SK-N-SH (cell line): ENCODE measurements at regions not wholly inside any gene's neighbourhood (a gene's known extent, or its start where the extent isn't known, plus 50 kb on each side); places are given as distances from the start of the nearest gene placed in this dataset.
"Not testable (repeated sequence)": the region's sequence is repeated elsewhere in the genome, so short reads cannot be mapped to it uniquely, and the experiment has no call there.

Experiments
- CTCF ChIA-PET: fragments of 300-600, 350-600 bp; formaldehyde crosslinking; extraction: SDS; loops from one replicate; lab custom pipeline; 2021; lab: Yijun Ruan, JAX
- POLR2A ChIA-PET: fragments of 350-600 bp; sonication (Branson Sonifier 250); formaldehyde crosslinking; extraction: SDS; loops from one replicate; lab custom pipeline; 2020; ENCODE audit warnings: antibody characterized with exemption, inconsistent platforms; lab: Yijun Ruan, JAX
- DNase-seq: peaks from one replicate; pipeline ENCODE4 v3.0.0; 2012
- H2AFZ ChIP-seq: fragments of 200-600 bp; sonication (generic); 2 replicates; pipeline ENCODE4 v1.8.1; 2016; ENCODE audit warnings: antibody characterized with exemption, mild to moderate bottlenecking, low read depth
- H3F3A ChIP-seq: fragments of 200-600 bp; sonication (generic); replicated peaks from 2 replicates; pipeline ENCODE3; 2016; ENCODE audit warnings: antibody characterized with exemption, mild to moderate bottlenecking; ENCODE audit not compliant: insufficient read depth
- H3K27ac ChIP-seq, 2 experiments: fragments of 200-500 bp in 1 of 2; fragments of 200-600 bp in 1 of 2; sonication (Bioruptor generic) in 1 of 2; sonication (generic), shearing (Covaris generic) in 1 of 2; 2 replicates each; pipeline versions ENCODE4 v1.5.1 to v1.6.1; 2014 to 2016; ENCODE audit warnings: low read depth in 2 of 2, inconsistent platforms in 1 of 2, low read length in 1 of 2, mild to moderate bottlenecking in 1 of 2, mixed read lengths in 1 of 2
- H3K27me3 ChIP-seq: fragments of 200-600 bp; sonication (generic), shearing (Covaris generic); 2 replicates; pipeline ENCODE4 v1.6.1; 2016; ENCODE audit warnings: mixed run types; ENCODE audit not compliant: insufficient read depth
- H3K36me3 ChIP-seq, 2 experiments: fragments of 200-500 bp in 1 of 2; fragments of 200-600 bp in 1 of 2; sonication (Bioruptor generic) in 1 of 2; sonication (generic) in 1 of 2; replicated peaks in 1 of 2; 2 replicates each; pipeline versions ENCODE3 to v1.5.1; 2014 to 2016; ENCODE audit warnings: low read length in 1 of 2, mild to moderate bottlenecking in 1 of 2; ENCODE audit not compliant: insufficient read depth in 2 of 2, control insufficient read depth in 1 of 2
- H3K4me1 ChIP-seq, 2 experiments: fragments of 200-500 bp in 1 of 2; fragments of 200-600 bp in 1 of 2; sonication (Bioruptor generic) in 1 of 2; sonication (generic), shearing (Covaris generic) in 1 of 2; 2 replicates each; pipeline versions ENCODE4 v1.5.1 to v1.6.1; 2014 to 2016; ENCODE audit warnings: low read depth in 1 of 2, low read length in 1 of 2, mixed run types in 1 of 2; ENCODE audit not compliant: insufficient read depth in 2 of 2, control insufficient read depth in 1 of 2
- H3K4me2 ChIP-seq: fragments of 200-600 bp; sonication (generic), shearing (Covaris generic); 2 replicates; pipeline ENCODE4 v1.6.1; 2017; ENCODE audit warnings: mixed run types
- H3K4me3 ChIP-seq, 2 experiments: fragments of 200-500 bp in 1 of 2; fragments of 200-600 bp in 1 of 2; sonication (Bioruptor generic) in 1 of 2; sonication (generic), shearing (Covaris generic) in 1 of 2; 2 replicates each; pipeline versions ENCODE4 v1.5.1 to v1.8.1; 2014 to 2016; ENCODE audit warnings: low read depth in 2 of 2, inconsistent platforms in 1 of 2, low read length in 1 of 2, mild to moderate bottlenecking in 1 of 2, mixed read lengths in 1 of 2, moderate library complexity in 1 of 2
- H3K79me2 ChIP-seq: fragments of 200-600 bp; sonication (generic); 2 replicates; pipeline ENCODE4 v1.8.1; 2017; ENCODE audit warnings: mild to moderate bottlenecking; ENCODE audit not compliant: insufficient read depth
- H3K9ac ChIP-seq: fragments of 200-600 bp; sonication (generic); 2 replicates; pipeline ENCODE4 v1.6.1; 2017; ENCODE audit warnings: mixed run types
- H3K9me2 ChIP-seq: fragments of 200-600 bp; sonication (generic); 2 replicates; pipeline ENCODE4 v1.6.1; 2017; ENCODE audit warnings: mixed run types
- H3K9me3 ChIP-seq: fragments of 200-600 bp; sonication (generic); 2 replicates; pipeline ENCODE4 v1.6.1; 2017; ENCODE audit warnings: mixed run types, mild to moderate bottlenecking, moderate library complexity
- H4K20me1 ChIP-seq: fragments of 200-600 bp; sonication (generic); 2 replicates; pipeline ENCODE4 v1.6.1; 2017; ENCODE audit warnings: mild to moderate bottlenecking, mixed run types; ENCODE audit not compliant: insufficient read depth
- FOSL2 ChIP-seq: IDR thresholded peaks from 2 replicates; pipeline ENCODE4 v1.4.0; 2012; ENCODE audit warnings: low read depth, mild to moderate bottlenecking, moderate library complexity, borderline replicate concordance
- FOXJ3 ChIP-seq: sonication (generic); formaldehyde crosslinking; IDR thresholded peaks from 2 replicates; pipeline ENCODE4 v1.5.1; 2020; ENCODE audit warnings: mild to moderate bottlenecking, missing genetic modification reagents
- FOXM1 ChIP-seq: IDR thresholded peaks from 2 replicates; pipeline ENCODE4 v1.4.0; 2012; ENCODE audit warnings: low read depth, mild to moderate bottlenecking
- GATA2 ChIP-seq: sonication (generic); formaldehyde crosslinking; IDR thresholded peaks from 2 replicates; pipeline ENCODE4 v1.5.0; 2020; ENCODE audit warnings: mild to moderate bottlenecking, missing genetic modification reagents
- JUND ChIP-seq: IDR thresholded peaks from 2 replicates; pipeline ENCODE4 v1.4.0; 2012
- MAX ChIP-seq: IDR thresholded peaks from 2 replicates; pipeline ENCODE4 v1.4.0; 2012; ENCODE audit warnings: low read depth
- NFIC ChIP-seq: IDR thresholded peaks from 2 replicates; pipeline ENCODE4 v1.4.0; 2012; ENCODE audit warnings: borderline replicate concordance
- NRF1 ChIP-seq: IDR thresholded peaks from 2 replicates; pipeline ENCODE4 v1.6.1; 2012; ENCODE audit warnings: low read depth, mild to moderate bottlenecking, low read length
- RFX5 ChIP-seq: IDR thresholded peaks from 2 replicates; pipeline ENCODE4 v1.6.1; 2012; ENCODE audit warnings: mild to moderate bottlenecking, improper control_type of control experiment, low read length
- RXRA ChIP-seq: IDR thresholded peaks from 2 replicates; pipeline ENCODE4 v1.4.0; 2012; ENCODE audit warnings: low read depth, mild to moderate bottlenecking, borderline replicate concordance
- SIN3A ChIP-seq: IDR thresholded peaks from 2 replicates; pipeline ENCODE4 v1.6.1; 2012; ENCODE audit warnings: low read depth, mild to moderate bottlenecking, low read length, moderate library complexity, borderline replicate concordance
- ZBTB33 ChIP-seq: IDR thresholded peaks from 2 replicates; pipeline ENCODE4 v1.4.0; 2012; ENCODE audit warnings: low read depth, borderline replicate concordance
- WGBS: methylation state at CpG from one replicate; pipeline ENCODE4 v1.1.6; 2017; ENCODE audit warnings: low lambda C conversion rate; 5-methylcytosine and 5-hydroxymethylcytosine counted together
- TF ChIP-seq, protein P1 (sequence below): fragments of 200-600 bp; sonication (generic); IDR thresholded peaks from 2 replicates; pipeline ENCODE4 v1.6.1; 2017; ENCODE audit warnings: antibody characterized with exemption, mild to moderate bottlenecking, moderate library complexity

DNA sequence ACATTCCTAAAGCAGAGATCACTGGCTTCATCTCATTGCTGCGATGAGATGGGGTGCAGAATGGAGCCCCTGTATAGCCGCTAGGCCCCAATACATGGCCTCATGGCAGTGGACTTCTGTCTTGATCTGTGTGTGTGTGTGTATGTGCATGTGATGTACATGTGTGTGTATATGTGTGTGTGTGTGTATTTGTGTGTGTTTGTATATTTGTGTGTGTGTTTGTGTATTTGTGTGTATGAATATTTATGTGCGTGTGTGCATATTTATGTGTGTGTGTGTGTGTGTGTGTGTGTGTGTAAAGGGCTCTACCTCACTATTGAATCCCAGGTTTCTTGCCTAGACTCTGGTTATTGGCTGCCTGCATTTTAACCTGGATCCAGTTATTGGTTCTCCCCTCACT lies 958.2 kb downstream of the GRID1 start:
- H3K27ac ChIP-seq = no peak overlapping the region
- H3K4me1 ChIP-seq = no peaks in the 10 kb centered on the region
- DNase-seq = no peak
- no peaks in the 10 kb centered on the region for H3K9me2 ChIP-seq
- ChIA-PET POLR2A (no interaction called here), CTCF (no interaction called here)
- no peaks in the 10 kb centered on the region for H3F3A ChIP-seq
- H3K9ac ChIP-seq = no peak overlapping the region
- H2AFZ ChIP-seq = no peak overlapping the region
- no peaks in the 10 kb centered on the region for H3K79me2 ChIP-seq
- WGBS = 75% methylated on average over 1 of the region's 3 CpGs
- H4K20me1 ChIP-seq = no peaks in the 10 kb centered on the region
- no peaks in the 10 kb centered on the region for H3K36me3 ChIP-seq
- H3K27me3 ChIP-seq = no peaks in the 10 kb centered on the region
- no peaks in the 10 kb centered on the region for H3K9me3 ChIP-seq
- H3K4me3 ChIP-seq = no peak overlapping the region
- no peak overlapping the region for H3K4me2 ChIP-seq
- TF ChIP-seq JUND = no peak
- TF ChIP-seq NRF1 = no peak
- TF ChIP-seq SIN3A = no peak
- TF ChIP-seq NFIC = no peak
- TF ChIP-seq ZBTB33 = no peak
- TF ChIP-seq GATA2 (CRISPR knock-in tag) = no peak
- no peak for TF ChIP-seq FOXJ3 (CRISPR knock-in tag)
- TF ChIP-seq MAX = no peak
- no peak for TF ChIP-seq FOSL2
- no peak for TF ChIP-seq RFX5
- no peak for TF ChIP-seq RXRA
- TF ChIP-seq, protein P1, sequence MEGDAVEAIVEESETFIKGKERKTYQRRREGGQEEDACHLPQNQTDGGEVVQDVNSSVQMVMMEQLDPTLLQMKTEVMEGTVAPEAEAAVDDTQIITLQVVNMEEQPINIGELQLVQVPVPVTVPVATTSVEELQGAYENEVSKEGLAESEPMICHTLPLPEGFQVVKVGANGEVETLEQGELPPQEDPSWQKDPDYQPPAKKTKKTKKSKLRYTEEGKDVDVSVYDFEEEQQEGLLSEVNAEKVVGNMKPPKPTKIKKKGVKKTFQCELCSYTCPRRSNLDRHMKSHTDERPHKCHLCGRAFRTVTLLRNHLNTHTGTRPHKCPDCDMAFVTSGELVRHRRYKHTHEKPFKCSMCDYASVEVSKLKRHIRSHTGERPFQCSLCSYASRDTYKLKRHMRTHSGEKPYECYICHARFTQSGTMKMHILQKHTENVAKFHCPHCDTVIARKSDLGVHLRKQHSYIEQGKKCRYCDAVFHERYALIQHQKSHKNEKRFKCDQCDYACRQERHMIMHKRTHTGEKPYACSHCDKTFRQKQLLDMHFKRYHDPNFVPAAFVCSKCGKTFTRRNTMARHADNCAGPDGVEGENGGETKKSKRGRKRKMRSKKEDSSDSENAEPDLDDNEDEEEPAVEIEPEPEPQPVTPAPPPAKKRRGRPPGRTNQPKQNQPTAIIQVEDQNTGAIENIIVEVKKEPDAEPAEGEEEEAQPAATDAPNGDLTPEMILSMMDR = no peak
- TF ChIP-seq FOXM1 = no peak
- TF ChIP-seq, all 33 proteins: peak for 0

- H2AFZ ChIP-seq, H3K9me3 ChIP-seq, DNase-seq, H3K27me3 ChIP-seq, H3K9me2 ChIP-seq, H3K4me1 ChIP-seq, H3K4me2 ChIP-seq, H3K79me2 ChIP-seq, CTCF ChIA-PET, POLR2A ChIA-PET, H4K20me1 ChIP-seq, H3K27ac ChIP-seq, H3K4me3 ChIP-seq, H3F3A ChIP-seq, H3K36me3 ChIP-seq, H3K9ac ChIP-seq: not testable (repeated sequence)
- 20% methylated on average over 3 of the region's 3 CpGs for WGBS
Measured at GRCh38 chr10:85410586-85410985, 956.0 kb downstream of the GRID1 start.
